HCT116 (cell line): ENCODE measurements at regions not wholly inside any gene's neighbourhood (a gene's known extent, or its start where the extent isn't known, plus 50 kb on each side); places are given as distances from the start of the nearest gene placed in this dataset.

Source experiments
- ATAC-seq: fragments of 200-7000 bp; cut with Tn5 transposase; 2 replicates; pipeline ENCODE4 v1.9.1; 2020; ENCODE audit warnings: mild to moderate bottlenecking, moderate library complexity
- BruUV-seq: library from RNA; stranded (reverse); fragments of 400-500 nt; replicated peaks from 2 replicates; lab custom pipeline; 2021; lab: Mats Ljungman, UMichigan
- CTCF ChIA-PET: fragments of 300-600 bp; sonication (Branson Sonifier 250); formaldehyde crosslinking; loops from one replicate; lab custom pipeline; 2021; ENCODE audit warnings: antibody characterized with exemption; lab: Charles Lee
- POLR2A ChIA-PET: fragments of 300-600, 350-600 bp; sonication (Branson Sonifier 250); formaldehyde crosslinking; loops from one replicate; lab custom pipeline; 2021; ENCODE audit warnings: antibody characterized with exemption; lab: Charles Lee
- RAD21 ChIA-PET, 2 experiments: fragments of 300-600 bp; sonication (Branson Sonifier 250); formaldehyde crosslinking; loops; one replicate each; lab custom pipeline; 2023; ENCODE audit warnings: low total read pairs in 2 of 2; ENCODE audit not compliant: uncharacterized antibody in 2 of 2, unreplicated experiment in 2 of 2, low non-redundant PET in 1 of 2; lab: Charles Lee
- DNase-seq: peaks from one replicate; pipeline ENCODE4 v3.0.0-alpha.2; 2010; ENCODE audit warnings: low read depth, low spot score
- H2AFZ ChIP-seq: fragments of 200-600 bp; shearing (Covaris generic), sonication (generic); 2 replicates; pipeline ENCODE4 v1.6.1; 2017; ENCODE audit warnings: low read depth, mixed run types, mixed read lengths, antibody characterized with exemption, low read length; ENCODE audit not compliant: poor library complexity, severe bottlenecking
- H3K27ac ChIP-seq: 2 replicates; pipeline ENCODE4 v1.5.1; 2012; ENCODE audit warnings: low read depth, low read length
- H3K27me3 ChIP-seq: fragments of 200-600 bp; sonication (generic); 2 replicates; pipeline ENCODE4 v1.6.1; 2016; ENCODE audit warnings: mixed run types, low read length, mixed read lengths; ENCODE audit not compliant: insufficient read depth
- H3K36me3 ChIP-seq, 2 experiments: fragments of 200-500 bp in 1 of 2; fragments of 200-600 bp in 1 of 2; sonication (Bioruptor generic) in 1 of 2; sonication (generic) in 1 of 2; 2 replicates each; pipeline versions ENCODE4 v1.5.1 to v1.6.1; 2014 to 2016; ENCODE audit warnings: low read length in 2 of 2, inconsistent platforms in 1 of 2, mixed read lengths in 1 of 2, mixed run types in 1 of 2; ENCODE audit not compliant: insufficient read depth in 2 of 2, control insufficient read depth in 1 of 2
- H3K4me1 ChIP-seq, 2 experiments: fragments of 200-600 bp in 1 of 2; sonication (generic) in 1 of 2; 2 replicates each; pipeline versions ENCODE4 v1.5.1 to v1.6.1; 2012 to 2017; ENCODE audit warnings: low read length in 2 of 2, inconsistent platforms in 1 of 2, mild to moderate bottlenecking in 1 of 2, mixed read lengths in 1 of 2, mixed run types in 1 of 2, moderate library complexity in 1 of 2; ENCODE audit not compliant: insufficient read depth in 2 of 2, control insufficient read depth in 1 of 2
- H3K4me2 ChIP-seq: fragments of 200-600 bp; sonication (generic); 2 replicates; pipeline ENCODE4 v1.6.1; 2017; ENCODE audit warnings: mixed run types, low read length, mixed read lengths
- H3K4me3 ChIP-seq, 2 experiments: fragments of 200-600 bp in 1 of 2; sonication (generic) in 1 of 2; replicated peaks in 1 of 2; 2 replicates each; pipeline ENCODE4 v1.5.1; 2011 to 2016; ENCODE audit warnings: low read length in 2 of 2, control low read depth in 1 of 2, low read depth in 1 of 2, mild to moderate bottlenecking in 1 of 2, mixed read lengths in 1 of 2, mixed run types in 1 of 2
- H3K79me2 ChIP-seq: fragments of 200-600 bp; sonication (generic); 2 replicates; pipeline ENCODE4 v1.6.1; 2017; ENCODE audit warnings: mild to moderate bottlenecking, mixed run types, low read length, moderate library complexity, mixed read lengths; ENCODE audit not compliant: insufficient read depth
- H3K9ac ChIP-seq: fragments of 200-600 bp; sonication (generic); 2 replicates; pipeline ENCODE4 v1.6.1; 2016; ENCODE audit warnings: low read length, mixed read lengths
- H3K9me2 ChIP-seq: fragments of 200-600 bp; sonication (generic), shearing (Covaris generic); 2 replicates; pipeline ENCODE4 v1.6.1; 2017; ENCODE audit warnings: mixed run types, mild to moderate bottlenecking, moderate library complexity; ENCODE audit not compliant: insufficient read depth
- H3K9me3 ChIP-seq, 2 experiments: fragments of 200-500 bp in 1 of 2; fragments of 200-600 bp in 1 of 2; sonication (Bioruptor generic) in 1 of 2; sonication (generic) in 1 of 2; 2 replicates each; pipeline ENCODE4 v1.6.1; 2014 to 2017; ENCODE audit warnings: low read length in 2 of 2, mixed read lengths in 2 of 2, inconsistent platforms in 1 of 2, low read depth in 1 of 2, mild to moderate bottlenecking in 1 of 2, mixed run types in 1 of 2, moderate library complexity in 1 of 2; ENCODE audit not compliant: control insufficient read depth in 1 of 2, insufficient read depth in 1 of 2
- H4K20me1 ChIP-seq: fragments of 200-600 bp; sonication (generic), shearing (Covaris generic); 2 replicates; pipeline ENCODE4 v1.6.1; 2017; ENCODE audit warnings: mixed run types, mild to moderate bottlenecking, moderate library complexity; ENCODE audit not compliant: insufficient read depth
- ATF3 ChIP-seq: IDR thresholded peaks from 2 replicates; pipeline ENCODE4 v1.6.1; 2012
- CEBPB ChIP-seq: IDR thresholded peaks from 2 replicates; pipeline ENCODE4 v1.6.1; 2012; ENCODE audit warnings: low read depth
- JUND ChIP-seq: IDR thresholded peaks from 2 replicates; pipeline ENCODE4 v1.6.1; 2012
- MAX ChIP-seq: IDR thresholded peaks from 2 replicates; pipeline ENCODE4 v1.6.1; 2012
- SIN3A ChIP-seq: IDR thresholded peaks from 2 replicates; pipeline ENCODE4 v1.6.1; 2012; ENCODE audit warnings: low read depth
- SP1 ChIP-seq: IDR thresholded peaks from 2 replicates; pipeline ENCODE4 v1.6.1; 2012; ENCODE audit warnings: low read depth
- SRF ChIP-seq: IDR thresholded peaks from 2 replicates; pipeline ENCODE4 v1.6.1; 2012; ENCODE audit warnings: low read depth
- TCF7L2 ChIP-seq: IDR thresholded peaks from 2 replicates; pipeline ENCODE4 v1.7.0; 2011; ENCODE audit warnings: borderline replicate concordance, inconsistent platforms; ENCODE audit not compliant: insufficient read depth, insufficient read length; ENCODE audit errors: extremely low read depth
- ZFX ChIP-seq: fragments of 450-650 bp; IDR thresholded peaks from 2 replicates; pipeline ENCODE4 v1.6.1; 2017
- ZNF274 ChIP-seq: fragments of 200-500 bp; sonication (Bioruptor generic); IDR thresholded peaks from 2 replicates; pipeline ENCODE4 v1.6.1; 2014; ENCODE audit warnings: mild to moderate bottlenecking, low read depth, low read length, inconsistent platforms
- intact Hi-C: fragments of 100-400 bp; cut with micrococcal nuclease; formaldehyde crosslinking; loops from 2 replicates; pipeline ENCODE4 v1.10.0; 2022
- TF ChIP-seq, protein P1 (sequence below): IDR thresholded peaks from 2 replicates; pipeline ENCODE4 v1.6.1; 2011; ENCODE audit warnings: mild to moderate bottlenecking, low read length, moderate library complexity; ENCODE audit not compliant: insufficient replicate concordance; ENCODE audit errors: extremely low read depth

DNA sequence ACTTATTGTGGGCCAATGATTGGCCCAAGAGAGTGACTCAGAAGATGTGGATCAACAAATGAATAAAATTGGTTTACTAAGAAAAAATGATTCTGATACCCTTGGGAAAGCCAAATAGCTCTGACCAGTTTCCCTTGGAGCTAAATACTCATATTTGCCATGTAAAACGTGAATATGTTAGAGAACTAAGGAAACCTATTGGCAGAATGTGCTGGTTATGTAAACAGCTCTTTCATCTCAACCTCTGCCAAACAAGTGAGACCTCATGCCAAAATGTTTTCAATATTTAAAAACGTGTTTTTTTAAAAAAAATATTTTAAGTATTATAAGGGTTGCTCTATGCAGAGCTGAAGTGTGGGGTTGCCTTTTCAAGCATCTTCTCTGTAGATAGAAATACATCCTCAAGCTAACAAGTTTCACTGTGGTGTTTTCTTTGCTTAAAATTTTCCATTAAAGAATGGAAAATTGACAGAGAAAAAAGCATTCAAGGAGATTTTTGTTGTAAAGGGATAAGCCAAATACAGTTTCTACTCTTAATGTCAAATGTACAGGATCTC, 186.9 kb upstream of the TUT7 start:
- POLR2A ChIA-PET = no interaction called here
- Histone ChIP-seq H3K27ac (no peak overlapping the region), H3K9ac (no peak overlapping the region), H3K79me2 (no peaks in the 10 kb centered on the region), H3K9me3 (no peaks in the 10 kb centered on the region), H3K9me2 (no peaks in the 10 kb centered on the region), H2AFZ (no peak overlapping the region), H4K20me1 (no peaks in the 10 kb centered on the region), H3K4me1 (no peaks in the 10 kb centered on the region), H3K36me3 (no peaks in the 10 kb centered on the region), H3K4me2 (no peak overlapping the region), H3K27me3 (peaks cover 28% of the 10 kb centered on the region; the same call in 1 of the 2 replicates), H3K4me3 (no peak overlapping the region)
- DNase-seq (no peak), ATAC-seq (no peak)
- BruUV-seq = no TSS peak
- TF ChIP-seq SIN3A = no peak
- no peak for TF ChIP-seq ZFX
- TF ChIP-seq, protein P1, sequence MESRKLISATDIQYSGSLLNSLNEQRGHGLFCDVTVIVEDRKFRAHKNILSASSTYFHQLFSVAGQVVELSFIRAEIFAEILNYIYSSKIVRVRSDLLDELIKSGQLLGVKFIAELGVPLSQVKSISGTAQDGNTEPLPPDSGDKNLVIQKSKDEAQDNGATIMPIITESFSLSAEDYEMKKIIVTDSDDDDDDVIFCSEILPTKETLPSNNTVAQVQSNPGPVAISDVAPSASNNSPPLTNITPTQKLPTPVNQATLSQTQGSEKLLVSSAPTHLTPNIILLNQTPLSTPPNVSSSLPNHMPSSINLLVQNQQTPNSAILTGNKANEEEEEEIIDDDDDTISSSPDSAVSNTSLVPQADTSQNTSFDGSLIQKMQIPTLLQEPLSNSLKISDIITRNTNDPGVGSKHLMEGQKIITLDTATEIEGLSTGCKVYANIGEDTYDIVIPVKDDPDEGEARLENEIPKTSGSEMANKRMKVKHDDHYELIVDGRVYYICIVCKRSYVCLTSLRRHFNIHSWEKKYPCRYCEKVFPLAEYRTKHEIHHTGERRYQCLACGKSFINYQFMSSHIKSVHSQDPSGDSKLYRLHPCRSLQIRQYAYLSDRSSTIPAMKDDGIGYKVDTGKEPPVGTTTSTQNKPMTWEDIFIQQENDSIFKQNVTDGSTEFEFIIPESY = no peak
- TF ChIP-seq SP1 = no peak
- TF ChIP-seq TCF7L2 = no peak
- TF ChIP-seq MAX = no peak
- TF ChIP-seq JUND = no peak
- no peak for TF ChIP-seq ATF3
- TF ChIP-seq CEBPB = no peak
- TF ChIP-seq SRF = no peak
- no peak for TF ChIP-seq ZNF274
- CTCF ChIA-PET = no interaction called here
- RAD21 ChIA-PET = no interaction called here
- intact Hi-C loops = no loop called here
